ENCODE measurements at regions not wholly inside any gene's neighbourhood (a gene's known extent, or its start where the extent isn't known, plus 50 kb on each side); places are given as distances from the start of the nearest gene placed in this dataset.

DNA sequence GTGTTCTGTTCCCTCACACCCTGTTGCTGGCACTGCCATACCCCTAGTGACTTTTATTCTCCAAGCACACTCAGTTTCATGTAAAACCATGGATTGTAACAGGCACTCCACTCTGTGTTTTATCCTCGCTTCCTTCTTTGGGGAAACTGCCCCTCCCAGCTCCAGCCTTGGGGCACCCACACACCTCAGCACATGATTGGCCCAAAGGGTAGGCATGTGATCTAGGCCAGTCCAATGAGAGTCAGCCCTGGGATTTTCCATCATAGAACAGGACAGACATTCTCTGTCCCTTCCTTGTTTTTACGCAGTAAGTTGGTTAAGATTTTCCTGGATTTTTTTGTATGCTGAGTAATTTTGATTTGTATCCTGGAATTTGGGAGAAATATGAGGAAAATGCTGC, 115.4 kb downstream of the C16orf95 start (continued):
- TF ChIP-seq EGR1 (IDR thresholded peaks at IDR 0.05; ENCODE audit: low read depth in 2 of 2) (no peak), TAF1 (conservative IDR thresholded peaks at IDR 0.05) (no peak), YY1 (IDR thresholded peaks at IDR 0.05) (no peak)
- TF ChIP-seq, protein P1, sequence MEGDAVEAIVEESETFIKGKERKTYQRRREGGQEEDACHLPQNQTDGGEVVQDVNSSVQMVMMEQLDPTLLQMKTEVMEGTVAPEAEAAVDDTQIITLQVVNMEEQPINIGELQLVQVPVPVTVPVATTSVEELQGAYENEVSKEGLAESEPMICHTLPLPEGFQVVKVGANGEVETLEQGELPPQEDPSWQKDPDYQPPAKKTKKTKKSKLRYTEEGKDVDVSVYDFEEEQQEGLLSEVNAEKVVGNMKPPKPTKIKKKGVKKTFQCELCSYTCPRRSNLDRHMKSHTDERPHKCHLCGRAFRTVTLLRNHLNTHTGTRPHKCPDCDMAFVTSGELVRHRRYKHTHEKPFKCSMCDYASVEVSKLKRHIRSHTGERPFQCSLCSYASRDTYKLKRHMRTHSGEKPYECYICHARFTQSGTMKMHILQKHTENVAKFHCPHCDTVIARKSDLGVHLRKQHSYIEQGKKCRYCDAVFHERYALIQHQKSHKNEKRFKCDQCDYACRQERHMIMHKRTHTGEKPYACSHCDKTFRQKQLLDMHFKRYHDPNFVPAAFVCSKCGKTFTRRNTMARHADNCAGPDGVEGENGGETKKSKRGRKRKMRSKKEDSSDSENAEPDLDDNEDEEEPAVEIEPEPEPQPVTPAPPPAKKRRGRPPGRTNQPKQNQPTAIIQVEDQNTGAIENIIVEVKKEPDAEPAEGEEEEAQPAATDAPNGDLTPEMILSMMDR (IDR thresholded peaks at IDR 0.05; ENCODE audit: low read depth, low read length, missing input control), result no peak

DNA sequence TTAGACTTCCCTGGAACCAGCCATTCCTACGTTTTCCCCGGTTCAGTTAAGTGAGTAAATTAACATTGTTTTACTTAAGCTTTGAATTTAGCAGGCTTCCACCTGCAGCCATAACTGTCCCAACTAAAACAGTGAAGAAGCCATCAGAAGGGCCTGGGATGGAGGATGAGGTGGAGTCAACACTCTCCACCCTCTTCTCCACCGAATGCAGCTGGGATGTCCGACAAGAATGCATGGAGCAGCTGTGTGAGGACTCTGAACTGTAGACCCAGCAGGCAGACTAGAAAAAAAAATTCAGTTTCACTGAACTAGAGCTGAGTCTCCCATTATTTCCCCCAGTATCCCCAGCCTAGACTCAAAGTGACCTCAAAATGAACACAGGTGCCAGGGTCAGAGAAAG, 114.8 kb downstream of the C16orf95 start:
- H3K27me3 ChIP-seq (ENCODE audit: control insufficient read depth in 4 of 4, insufficient read depth in 4 of 4, low read length in 3 of 4), result no peaks in the 10 kb centered on the region
- no peaks in the 10 kb centered on the region for H3K9me3 ChIP-seq (ENCODE audit: control insufficient read depth in 4 of 4, low read length in 3 of 4)
- H3K4me1 ChIP-seq (ENCODE audit: control insufficient read depth in 4 of 4, insufficient read depth in 4 of 4, low read length in 3 of 4), result no peaks in the 10 kb centered on the region
- TF ChIP-seq GABPA (IDR thresholded peaks at IDR 0.05 in 1 of 2, conservative IDR thresholded peaks at IDR 0.05 in 1 of 2) (no peak), HNF4G (IDR thresholded peaks at IDR 0.05) (no peak), NR2F2 (IDR thresholded peaks at IDR 0.05) (no peak)
- TF ChIP-seq, protein P2, sequence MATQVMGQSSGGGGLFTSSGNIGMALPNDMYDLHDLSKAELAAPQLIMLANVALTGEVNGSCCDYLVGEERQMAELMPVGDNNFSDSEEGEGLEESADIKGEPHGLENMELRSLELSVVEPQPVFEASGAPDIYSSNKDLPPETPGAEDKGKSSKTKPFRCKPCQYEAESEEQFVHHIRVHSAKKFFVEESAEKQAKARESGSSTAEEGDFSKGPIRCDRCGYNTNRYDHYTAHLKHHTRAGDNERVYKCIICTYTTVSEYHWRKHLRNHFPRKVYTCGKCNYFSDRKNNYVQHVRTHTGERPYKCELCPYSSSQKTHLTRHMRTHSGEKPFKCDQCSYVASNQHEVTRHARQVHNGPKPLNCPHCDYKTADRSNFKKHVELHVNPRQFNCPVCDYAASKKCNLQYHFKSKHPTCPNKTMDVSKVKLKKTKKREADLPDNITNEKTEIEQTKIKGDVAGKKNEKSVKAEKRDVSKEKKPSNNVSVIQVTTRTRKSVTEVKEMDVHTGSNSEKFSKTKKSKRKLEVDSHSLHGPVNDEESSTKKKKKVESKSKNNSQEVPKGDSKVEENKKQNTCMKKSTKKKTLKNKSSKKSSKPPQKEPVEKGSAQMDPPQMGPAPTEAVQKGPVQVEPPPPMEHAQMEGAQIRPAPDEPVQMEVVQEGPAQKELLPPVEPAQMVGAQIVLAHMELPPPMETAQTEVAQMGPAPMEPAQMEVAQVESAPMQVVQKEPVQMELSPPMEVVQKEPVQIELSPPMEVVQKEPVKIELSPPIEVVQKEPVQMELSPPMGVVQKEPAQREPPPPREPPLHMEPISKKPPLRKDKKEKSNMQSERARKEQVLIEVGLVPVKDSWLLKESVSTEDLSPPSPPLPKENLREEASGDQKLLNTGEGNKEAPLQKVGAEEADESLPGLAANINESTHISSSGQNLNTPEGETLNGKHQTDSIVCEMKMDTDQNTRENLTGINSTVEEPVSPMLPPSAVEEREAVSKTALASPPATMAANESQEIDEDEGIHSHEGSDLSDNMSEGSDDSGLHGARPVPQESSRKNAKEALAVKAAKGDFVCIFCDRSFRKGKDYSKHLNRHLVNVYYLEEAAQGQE (IDR thresholded peaks at IDR 0.05), result no peak
- TF ChIP-seq, protein P3, sequence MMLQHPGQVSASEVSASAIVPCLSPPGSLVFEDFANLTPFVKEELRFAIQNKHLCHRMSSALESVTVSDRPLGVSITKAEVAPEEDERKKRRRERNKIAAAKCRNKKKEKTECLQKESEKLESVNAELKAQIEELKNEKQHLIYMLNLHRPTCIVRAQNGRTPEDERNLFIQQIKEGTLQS (IDR thresholded peaks at IDR 0.05), result no peak
- TF ChIP-seq, protein P1 (IDR thresholded peaks at IDR 0.05; ENCODE audit: low read depth, low read length, missing input control), result no peak
- TF ChIP-seq, protein P4, sequence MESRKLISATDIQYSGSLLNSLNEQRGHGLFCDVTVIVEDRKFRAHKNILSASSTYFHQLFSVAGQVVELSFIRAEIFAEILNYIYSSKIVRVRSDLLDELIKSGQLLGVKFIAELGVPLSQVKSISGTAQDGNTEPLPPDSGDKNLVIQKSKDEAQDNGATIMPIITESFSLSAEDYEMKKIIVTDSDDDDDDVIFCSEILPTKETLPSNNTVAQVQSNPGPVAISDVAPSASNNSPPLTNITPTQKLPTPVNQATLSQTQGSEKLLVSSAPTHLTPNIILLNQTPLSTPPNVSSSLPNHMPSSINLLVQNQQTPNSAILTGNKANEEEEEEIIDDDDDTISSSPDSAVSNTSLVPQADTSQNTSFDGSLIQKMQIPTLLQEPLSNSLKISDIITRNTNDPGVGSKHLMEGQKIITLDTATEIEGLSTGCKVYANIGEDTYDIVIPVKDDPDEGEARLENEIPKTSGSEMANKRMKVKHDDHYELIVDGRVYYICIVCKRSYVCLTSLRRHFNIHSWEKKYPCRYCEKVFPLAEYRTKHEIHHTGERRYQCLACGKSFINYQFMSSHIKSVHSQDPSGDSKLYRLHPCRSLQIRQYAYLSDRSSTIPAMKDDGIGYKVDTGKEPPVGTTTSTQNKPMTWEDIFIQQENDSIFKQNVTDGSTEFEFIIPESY (IDR thresholded peaks at IDR 0.05), result no peak
- TF ChIP-seq, protein P5, sequence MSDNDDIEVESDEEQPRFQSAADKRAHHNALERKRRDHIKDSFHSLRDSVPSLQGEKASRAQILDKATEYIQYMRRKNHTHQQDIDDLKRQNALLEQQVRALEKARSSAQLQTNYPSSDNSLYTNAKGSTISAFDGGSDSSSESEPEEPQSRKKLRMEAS (IDR thresholded peaks at IDR 0.05), result no peak
- DNase-seq (ENCODE audit: low spot score), result no peak
- WGBS, result 87% methylated on average over 4 of the region's 4 CpGs
- no peaks in the 10 kb centered on the region for H3K36me3 ChIP-seq (ENCODE audit: control insufficient read depth in 4 of 4, insufficient read depth in 3 of 4, low read depth in 1 of 4, low read length in 3 of 4)
- H3K27ac ChIP-seq (ENCODE audit: low read depth in 1 of 2, low read length in 2 of 2), result no peak overlapping the region
- H3K4me3 ChIP-seq (ENCODE audit: low read depth in 1 of 3, low read length in 3 of 3), result no peak overlapping the region
- no peak overlapping the region for H3K9ac ChIP-seq (ENCODE audit: low read depth in 1 of 2, low read length in 2 of 2)

Data from liver (tissue), 8 donors.